Coronary artery (tissue), 2 donors: ENCODE measurements at regions not wholly inside any gene's neighbourhood (a gene's known extent, or its start where the extent isn't known, plus 50 kb on each side); places are given as distances from the start of the nearest gene placed in this dataset.

Source experiments
- DNase-seq: peaks from one replicate; pipeline ENCODE4 v3.0.0-alpha.2; 2017; ENCODE audit warnings: low spot score
- H3K27ac ChIP-seq, 2 donors: fragments of 200-600 bp; sonication (generic); one replicate each; pipeline ENCODE4 v1.5.1; 2016 to 2019
- H3K4me3 ChIP-seq: fragments of 200-600 bp; sonication (generic); 2 replicates; pipeline ENCODE4 v1.5.1; 2016; ENCODE audit warnings: mild to moderate bottlenecking, moderate library complexity
- TF ChIP-seq, protein P1 (sequence below): fragments of 200-600 bp; sonication (generic); IDR thresholded peaks from one replicate; pipeline ENCODE4 v1.5.1; 2019; ENCODE audit warnings: antibody characterized with exemption

GRCh38 chr9:119773823-119774222 lies 404.6 kb upstream of the BRINP1 start:
- no peak for DNase-seq
- Histone ChIP-seq H3K4me3 (no peak overlapping the region), H3K27ac (no peak overlapping the region)
- TF ChIP-seq, protein P1, sequence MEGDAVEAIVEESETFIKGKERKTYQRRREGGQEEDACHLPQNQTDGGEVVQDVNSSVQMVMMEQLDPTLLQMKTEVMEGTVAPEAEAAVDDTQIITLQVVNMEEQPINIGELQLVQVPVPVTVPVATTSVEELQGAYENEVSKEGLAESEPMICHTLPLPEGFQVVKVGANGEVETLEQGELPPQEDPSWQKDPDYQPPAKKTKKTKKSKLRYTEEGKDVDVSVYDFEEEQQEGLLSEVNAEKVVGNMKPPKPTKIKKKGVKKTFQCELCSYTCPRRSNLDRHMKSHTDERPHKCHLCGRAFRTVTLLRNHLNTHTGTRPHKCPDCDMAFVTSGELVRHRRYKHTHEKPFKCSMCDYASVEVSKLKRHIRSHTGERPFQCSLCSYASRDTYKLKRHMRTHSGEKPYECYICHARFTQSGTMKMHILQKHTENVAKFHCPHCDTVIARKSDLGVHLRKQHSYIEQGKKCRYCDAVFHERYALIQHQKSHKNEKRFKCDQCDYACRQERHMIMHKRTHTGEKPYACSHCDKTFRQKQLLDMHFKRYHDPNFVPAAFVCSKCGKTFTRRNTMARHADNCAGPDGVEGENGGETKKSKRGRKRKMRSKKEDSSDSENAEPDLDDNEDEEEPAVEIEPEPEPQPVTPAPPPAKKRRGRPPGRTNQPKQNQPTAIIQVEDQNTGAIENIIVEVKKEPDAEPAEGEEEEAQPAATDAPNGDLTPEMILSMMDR: no peak

- Histone ChIP-seq H3K27ac (no peak overlapping the region), H3K4me3 (no peak overlapping the region)
- TF ChIP-seq, protein P1: no peak
Observed at GRCh38 chr9:119771341-119771740, 402.1 kb upstream of the BRINP1 start.

GRCh38 chr9:119768266-119768665 lies 399.0 kb upstream of the BRINP1 start:
- Histone ChIP-seq H3K4me3 (no peak overlapping the region), H3K27ac (no peak overlapping the region)
- DNase-seq: no peak
- TF ChIP-seq, protein P1: no peak

More at GRCh38 chr9:119771341-119771740, 402.1 kb upstream of the BRINP1 start:
- DNase-seq: no peak

DNA sequence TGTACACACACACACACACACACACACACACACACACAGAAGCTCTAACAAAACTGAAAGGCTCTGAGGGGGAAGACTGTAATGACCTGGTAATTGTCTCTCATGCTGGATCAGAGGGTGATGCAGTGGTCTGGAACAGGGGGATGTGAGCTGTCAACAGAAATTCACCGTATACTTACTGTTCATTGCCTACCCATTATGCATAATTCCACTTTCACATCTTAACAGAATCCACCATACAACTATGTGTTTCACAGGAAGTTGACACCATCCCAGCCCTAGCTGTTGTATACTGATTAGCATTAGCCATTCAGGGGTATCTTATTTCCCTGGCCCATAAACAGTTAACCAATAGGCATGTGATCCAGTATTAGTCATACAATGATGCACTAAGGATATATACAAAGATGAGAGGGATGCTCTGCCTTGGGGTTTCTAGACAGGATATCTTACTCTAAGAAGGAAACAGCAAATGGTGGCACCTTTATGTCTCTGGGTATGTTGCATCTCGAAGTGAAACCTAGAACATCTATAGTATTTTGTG lies 396.5 kb upstream of the BRINP1 start:
- no peak overlapping the region for H3K4me3 ChIP-seq
- DNase-seq: no peak
- TF ChIP-seq, protein P1: no peak
- H3K27ac ChIP-seq: no peak overlapping the region

GRCh38 chr9:119763260-119763659 lies 394.0 kb upstream of the BRINP1 start:
- TF ChIP-seq, protein P1: no peak
- H3K27ac ChIP-seq: no peak overlapping the region
- H3K4me3 ChIP-seq: no peak overlapping the region
- no peak for DNase-seq

DNA sequence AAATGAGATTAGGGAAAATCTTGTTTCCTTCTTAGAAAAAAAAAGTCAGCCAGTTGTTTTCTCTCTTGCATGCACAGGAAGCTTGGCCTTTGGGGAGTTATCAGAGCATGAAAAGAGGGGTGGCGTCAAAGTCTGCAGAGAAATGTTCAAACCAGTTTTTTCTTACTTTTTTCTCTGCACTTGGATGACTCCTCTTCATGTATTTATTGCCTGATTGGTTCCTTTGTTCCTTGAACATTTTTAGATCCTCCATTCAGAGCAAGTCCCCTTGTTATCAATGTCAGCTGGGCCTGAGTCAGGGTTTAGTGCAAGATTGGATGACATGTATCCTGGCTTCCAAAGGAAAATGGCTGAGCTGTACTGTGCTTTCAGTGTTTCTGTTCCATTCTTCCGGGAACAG lies 392.6 kb upstream of the BRINP1 start:
- Histone ChIP-seq H3K4me3 (no peak overlapping the region), H3K27ac (no peak overlapping the region)
- TF ChIP-seq, protein P1: no peak
- DNase-seq: no peak

GRCh38 chr9:119758990-119759389 lies 389.8 kb upstream of the BRINP1 start:
- DNase-seq: no peak
- TF ChIP-seq, protein P1: no peak
- Histone ChIP-seq H3K4me3 (no peak overlapping the region), H3K27ac (no peak overlapping the region)
